Fibroblast of the aortic adventitia (primary cell): ENCODE measurements at regions not wholly inside any gene's neighbourhood (a gene's known extent, or its start where the extent isn't known, plus 50 kb on each side); places are given as distances from the start of the nearest gene placed in this dataset.

Source experiments
- DNase-seq: peaks from one replicate; pipeline ENCODE4 v3.0.0-alpha.2; 2010; ENCODE audit warnings: low read depth
- H3K4me3 ChIP-seq: 2 replicates; pipeline ENCODE4 v1.5.1; 2011; ENCODE audit warnings: low read depth, mild to moderate bottlenecking, control low read depth, low read length, moderate library complexity
- TF ChIP-seq, protein P1 (sequence below): IDR thresholded peaks from 2 replicates; pipeline ENCODE4 v1.5.1; 2011; ENCODE audit warnings: mild to moderate bottlenecking, low read length, control low read depth, inconsistent platforms; ENCODE audit not compliant: insufficient read depth

DNA sequence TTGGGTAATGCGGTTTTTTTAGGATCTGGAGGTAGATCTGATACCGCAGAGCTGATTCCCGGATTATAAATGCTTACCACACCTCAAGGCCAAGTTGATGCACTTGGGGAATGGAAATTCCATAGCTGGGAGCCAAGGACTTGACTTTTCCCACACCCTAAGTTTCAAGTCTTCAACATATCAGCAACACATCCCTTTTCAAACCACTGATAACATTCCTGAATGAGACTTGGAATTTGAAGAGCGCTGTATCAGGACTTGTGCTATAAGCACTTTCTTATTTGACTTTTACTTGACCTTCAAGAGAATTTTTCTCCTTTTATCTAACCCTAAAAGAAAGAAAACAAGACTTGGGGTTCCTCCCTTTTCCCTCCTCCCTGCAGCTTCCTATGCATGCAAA is 90.6 kb upstream of the NAA20 start:
- H3K4me3 ChIP-seq, result no peak overlapping the region
- DNase-seq, result peak; percentile 67
- TF ChIP-seq, protein P1, sequence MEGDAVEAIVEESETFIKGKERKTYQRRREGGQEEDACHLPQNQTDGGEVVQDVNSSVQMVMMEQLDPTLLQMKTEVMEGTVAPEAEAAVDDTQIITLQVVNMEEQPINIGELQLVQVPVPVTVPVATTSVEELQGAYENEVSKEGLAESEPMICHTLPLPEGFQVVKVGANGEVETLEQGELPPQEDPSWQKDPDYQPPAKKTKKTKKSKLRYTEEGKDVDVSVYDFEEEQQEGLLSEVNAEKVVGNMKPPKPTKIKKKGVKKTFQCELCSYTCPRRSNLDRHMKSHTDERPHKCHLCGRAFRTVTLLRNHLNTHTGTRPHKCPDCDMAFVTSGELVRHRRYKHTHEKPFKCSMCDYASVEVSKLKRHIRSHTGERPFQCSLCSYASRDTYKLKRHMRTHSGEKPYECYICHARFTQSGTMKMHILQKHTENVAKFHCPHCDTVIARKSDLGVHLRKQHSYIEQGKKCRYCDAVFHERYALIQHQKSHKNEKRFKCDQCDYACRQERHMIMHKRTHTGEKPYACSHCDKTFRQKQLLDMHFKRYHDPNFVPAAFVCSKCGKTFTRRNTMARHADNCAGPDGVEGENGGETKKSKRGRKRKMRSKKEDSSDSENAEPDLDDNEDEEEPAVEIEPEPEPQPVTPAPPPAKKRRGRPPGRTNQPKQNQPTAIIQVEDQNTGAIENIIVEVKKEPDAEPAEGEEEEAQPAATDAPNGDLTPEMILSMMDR, result no peak

GRCh38 chr20:19928328-19929011 is 88.7 kb upstream of the NAA20 start:
- no peak for DNase-seq
- H3K4me3 ChIP-seq, result no peak overlapping the region
- TF ChIP-seq, protein P1, result no peak

- no peak overlapping the region for H3K4me3 ChIP-seq
- TF ChIP-seq, protein P1, result no peak
- DNase-seq, result no peak
Measured at GRCh38 chr20:19929012-19929360, 88.2 kb upstream of the NAA20 start.

- no peak for DNase-seq
- TF ChIP-seq, protein P1, result no peak
- no peak overlapping the region for H3K4me3 ChIP-seq
Measured at GRCh38 chr20:19929481-19930145, 87.5 kb upstream of the NAA20 start.

GRCh38 chr20:19930426-19930825 is 86.7 kb upstream of the NAA20 start:
- TF ChIP-seq, protein P1, result no peak
- DNase-seq, result no peak
- no peak overlapping the region for H3K4me3 ChIP-seq

DNA sequence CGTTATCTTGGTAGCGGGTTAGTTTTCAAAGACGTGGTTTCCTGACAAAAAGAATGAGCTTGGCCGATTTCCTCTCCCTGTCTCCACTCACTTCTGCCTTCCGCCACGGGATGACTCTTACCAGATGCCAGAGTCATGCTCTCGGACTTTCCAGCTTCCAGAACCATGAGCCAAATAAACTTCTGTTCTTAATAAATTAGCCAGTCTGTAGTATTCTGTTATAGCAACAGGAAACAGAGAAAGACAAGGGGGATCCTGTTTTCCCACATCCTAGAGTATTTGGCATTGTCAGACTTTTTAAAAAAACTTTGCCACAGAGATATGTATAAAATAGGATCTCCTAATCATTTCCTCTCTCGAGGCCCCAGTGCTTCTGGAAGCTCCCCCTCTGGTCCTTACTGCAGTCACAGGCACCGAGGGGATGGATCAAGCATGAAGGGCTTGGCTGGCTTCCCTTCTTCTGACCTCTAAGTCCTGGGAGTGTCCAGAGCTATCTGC is 84.9 kb upstream of the NAA20 start:
- peak; percentile 96 for DNase-seq
- TF ChIP-seq, protein P1, result peak; percentile 18
- H3K4me3 ChIP-seq, result no peak overlapping the region
